ENCODE measurements at regions not wholly inside any gene's neighbourhood (a gene's known extent, or its start where the extent isn't known, plus 50 kb on each side); places are given as distances from the start of the nearest gene placed in this dataset.
A peak's percentile ranks its signal among the peaks of the same experiment; 100 is the strongest.
"Not testable (repeated sequence)": the region's sequence is repeated elsewhere in the genome, so short reads cannot be mapped to it uniquely, and the experiment has no call there.

DNA sequence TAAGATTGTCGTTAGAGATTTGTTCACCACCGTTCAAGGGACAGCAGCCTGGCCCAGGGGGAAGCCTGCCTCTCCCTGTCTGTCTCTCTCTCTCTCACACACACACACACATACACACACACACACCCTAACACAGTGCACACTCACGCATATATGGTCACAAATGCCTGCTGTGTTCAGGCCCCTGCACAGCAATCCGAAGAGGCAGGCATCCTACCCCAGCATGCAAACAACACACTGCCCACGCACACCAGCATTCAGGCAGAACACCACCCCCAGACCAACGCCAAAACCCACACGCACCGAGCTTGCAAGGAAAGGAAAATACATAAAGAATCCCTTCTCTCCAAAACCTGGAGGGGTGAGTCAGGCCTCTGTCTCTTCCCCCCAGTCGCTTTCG, 111.6 kb upstream of the FOXD4L5 start:
- not testable (repeated sequence) for DNase-seq (ENCODE audit: low read depth in 2 of 2)

- not testable (repeated sequence) for DNase-seq (ENCODE audit: low read depth in 2 of 2)
These were observed 110.8 kb upstream of the FOXD4L5 start for GRCh38 chr9:65395789-65396188.

GRCh38 chr9:65395121-65395520, 110.1 kb upstream of the FOXD4L5 start:
- not testable (repeated sequence) for DNase-seq (ENCODE audit: low read depth in 2 of 2)

DNA sequence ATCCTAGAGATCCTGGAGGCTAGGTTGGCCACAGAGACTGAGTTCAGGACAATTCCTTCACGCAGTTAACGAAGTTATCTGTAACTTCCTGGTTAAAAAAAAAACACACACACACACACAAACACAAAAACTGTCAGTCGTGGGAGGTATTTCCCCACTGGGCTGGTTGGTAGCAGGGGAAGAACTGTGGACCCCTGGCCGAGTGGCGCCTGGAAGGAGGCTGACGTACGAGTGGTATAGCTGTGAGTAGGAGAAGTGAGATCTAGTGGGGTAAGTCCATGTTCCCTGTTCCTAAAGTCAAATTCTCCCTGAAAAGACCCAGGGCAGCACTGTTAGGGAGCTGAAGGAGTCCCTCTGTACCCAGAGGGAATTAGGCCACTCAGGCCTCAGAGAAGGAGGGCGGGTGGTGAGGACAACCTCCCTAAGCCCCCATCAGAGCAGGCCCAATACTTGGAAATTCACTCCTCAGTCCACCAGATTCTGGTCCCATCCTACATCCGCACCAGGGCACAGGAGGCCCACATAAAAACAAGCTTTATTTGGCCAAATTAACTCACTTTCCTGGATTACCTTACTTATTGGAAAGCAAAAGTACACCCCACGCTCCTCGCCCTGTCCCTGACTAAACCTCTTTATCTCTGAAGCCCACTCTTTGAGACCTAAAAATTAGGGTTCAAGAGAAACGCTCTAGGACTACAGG, 108.3 kb upstream of the FOXD4L5 start:
- not testable (repeated sequence) for DNase-seq (ENCODE audit: low read depth in 2 of 2)

DNA sequence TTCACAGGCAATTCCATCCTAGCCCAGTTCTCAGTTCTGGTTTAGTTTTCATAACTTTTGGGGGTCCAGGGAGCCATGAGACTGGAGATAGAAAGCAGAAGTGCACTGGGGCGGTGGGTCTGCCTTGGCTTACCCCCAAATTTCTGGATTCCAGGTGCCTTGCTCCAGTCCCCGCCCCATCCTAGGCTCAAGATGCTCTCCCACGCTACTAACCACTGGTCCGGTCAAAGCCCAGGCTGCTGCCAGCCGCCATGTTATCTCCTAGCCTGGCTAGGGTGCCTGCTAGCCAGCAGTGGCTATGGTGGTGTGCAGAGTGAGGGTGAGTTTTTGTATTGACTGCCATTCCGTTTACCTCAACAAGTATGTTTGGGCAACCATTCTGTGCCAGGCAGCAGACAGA, 107.6 kb upstream of the FOXD4L5 start:
- not testable (repeated sequence) for DNase-seq (ENCODE audit: low read depth in 2 of 2)

GRCh38 chr9:65389710-65390109, 104.7 kb upstream of the FOXD4L5 start:
- DNase-seq (ENCODE audit: low read depth in 2 of 2): not testable (repeated sequence)

GRCh38 chr9:65389216-65389615, 104.2 kb upstream of the FOXD4L5 start:
- not testable (repeated sequence) for DNase-seq (ENCODE audit: low read depth in 2 of 2)

GRCh38 chr9:65386699-65387098, 101.7 kb upstream of the FOXD4L5 start:
- peak; percentile 48 to 49 for DNase-seq (ENCODE audit: low read depth in 2 of 2)

DNA sequence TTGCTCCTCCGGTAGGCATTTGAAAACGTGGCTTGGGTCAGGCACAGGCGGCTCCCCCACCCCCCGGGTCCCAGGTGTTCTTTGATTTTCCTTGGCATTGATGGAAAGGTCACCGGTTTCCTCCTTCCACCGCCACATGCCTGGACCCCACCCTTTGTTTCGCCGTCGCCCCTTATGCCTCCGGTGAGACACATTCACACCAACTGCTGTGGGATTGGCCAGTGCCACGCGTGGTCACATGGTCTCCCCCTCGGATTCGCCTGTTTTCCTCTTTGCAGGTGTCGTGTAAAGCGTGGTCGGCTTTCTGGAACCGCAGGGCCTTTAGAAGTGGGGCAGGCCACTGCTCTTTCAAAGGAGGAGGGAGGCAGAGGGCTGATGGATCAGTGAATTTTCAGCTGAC, 101.2 kb upstream of the FOXD4L5 start:
- not testable (repeated sequence) for DNase-seq (ENCODE audit: low read depth in 2 of 2)

GRCh38 chr9:65385655-65386024, 100.6 kb upstream of the FOXD4L5 start:
- DNase-seq (ENCODE audit: low read depth in 2 of 2): not testable (repeated sequence)

DNA sequence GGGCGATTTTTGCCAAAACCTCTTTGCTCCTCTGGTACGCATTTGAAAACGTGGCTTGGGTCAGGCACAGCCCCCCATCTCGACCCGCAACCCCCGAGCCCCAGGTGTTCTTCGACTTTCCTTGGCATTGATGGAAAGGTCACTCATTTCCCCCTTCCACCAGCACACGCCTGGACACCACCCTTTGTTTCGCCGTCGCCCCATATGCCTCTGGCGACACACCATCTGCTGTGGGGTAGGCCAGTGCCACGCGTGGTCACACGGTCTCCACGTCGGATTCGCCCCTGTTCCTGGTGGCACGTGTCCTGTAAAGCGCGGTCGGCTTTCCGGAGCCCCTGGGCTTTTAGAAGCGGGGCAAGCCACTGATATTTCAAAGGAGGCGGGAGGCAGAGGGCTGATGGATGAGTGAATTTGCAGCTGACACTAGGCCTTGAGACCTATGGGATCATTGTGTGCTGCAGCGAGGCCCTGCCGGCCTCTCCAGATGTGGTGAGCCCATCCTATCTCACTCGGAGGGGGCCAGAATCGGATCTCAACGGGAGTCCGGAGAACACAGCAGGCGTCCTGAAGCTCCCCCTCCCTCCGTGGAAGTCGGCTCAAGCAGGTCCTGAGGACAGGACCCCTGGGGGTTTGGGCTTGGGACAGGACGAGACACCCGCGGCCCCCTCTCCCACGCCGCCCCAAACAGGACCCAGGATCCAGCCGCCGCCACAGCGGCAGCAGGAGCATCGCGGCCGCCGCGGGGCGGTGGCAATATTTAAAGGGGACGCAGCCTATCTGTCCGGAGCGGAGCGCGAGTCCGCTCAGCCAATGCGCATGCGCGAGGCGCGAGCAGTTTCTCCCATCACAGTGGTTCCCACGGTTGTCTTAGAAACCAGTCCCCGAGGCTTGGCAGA, 100.0 kb upstream of the FOXD4L5 start:
- DNase-seq (ENCODE audit: low read depth in 2 of 2): not testable (repeated sequence)

DNA sequence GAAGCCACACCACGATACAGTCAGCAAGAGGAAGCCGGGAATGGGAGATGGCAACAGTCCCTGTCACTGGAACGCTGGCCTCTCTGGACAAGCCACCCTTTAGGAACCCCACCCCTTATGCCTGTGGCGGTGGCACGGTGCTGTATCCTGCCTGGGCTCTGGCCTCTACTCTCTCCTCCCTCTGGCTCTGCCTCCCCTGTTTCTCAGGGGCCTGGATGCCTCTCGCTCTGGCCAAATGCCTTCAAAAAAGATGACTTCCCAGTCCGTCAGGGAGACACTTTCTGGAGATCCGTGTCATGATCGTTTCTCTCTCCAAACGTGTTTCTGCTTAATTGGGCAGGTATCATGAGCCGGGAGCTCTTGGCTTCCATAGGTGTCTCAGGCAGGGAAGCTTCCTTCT, 99.1 kb upstream of the FOXD4L5 start:
- not testable (repeated sequence) for DNase-seq (ENCODE audit: low read depth in 2 of 2)

DNA sequence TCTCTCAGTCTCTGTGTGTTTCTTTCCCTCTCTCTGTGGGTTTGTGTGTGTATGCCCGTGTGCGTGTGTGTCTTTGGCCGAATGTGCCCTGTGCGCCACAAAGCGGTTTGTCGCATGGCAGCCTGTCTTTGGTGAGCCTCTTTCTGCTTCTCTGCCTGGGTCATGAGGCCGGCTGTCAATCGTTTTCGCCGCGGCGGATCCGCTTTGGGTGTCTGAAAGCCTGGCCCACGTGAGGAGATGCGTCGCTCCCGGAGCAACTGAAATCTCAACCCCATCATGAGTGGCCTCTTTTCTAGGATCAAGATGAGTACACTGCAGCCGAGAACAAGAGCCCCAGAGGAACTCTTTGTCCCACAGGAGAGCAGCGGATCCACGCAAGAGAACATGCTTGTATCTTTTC, 98.6 kb upstream of the FOXD4L5 start:
- DNase-seq (ENCODE audit: low read depth in 2 of 2): not testable (repeated sequence)

GRCh38 chr9:65382701-65383318, 97.8 kb upstream of the FOXD4L5 start:
- not testable (repeated sequence) for DNase-seq (ENCODE audit: low read depth in 2 of 2)
